GM21390 (cell line): ENCODE measurements at regions not wholly inside any gene's neighbourhood (a gene's known extent, or its start where the extent isn't known, plus 50 kb on each side); places are given as distances from the start of the nearest gene placed in this dataset.

Experiments used
- ATAC-seq: cut with Tn5 transposase; IDR thresholded peaks from one replicate; pipeline ENCODE4 v1.9.1; 2021; ENCODE audit not compliant: unreplicated experiment

GRCh38 chr6:153668758-153669157 lies 370.3 kb upstream of the OPRM1 start:
- no peak for ATAC-seq

GRCh38 chr6:153662982-153663381 lies 376.1 kb upstream of the OPRM1 start:
- ATAC-seq: no peak

GRCh38 chr6:153645326-153645725 lies 393.7 kb upstream of the OPRM1 start:
- no peak for ATAC-seq

- no peak for ATAC-seq
Observed at GRCh38 chr6:153644000-153644399, 395.0 kb upstream of the OPRM1 start.

GRCh38 chr6:153634416-153634815 lies 404.6 kb upstream of the OPRM1 start:
- ATAC-seq: no peak

GRCh38 chr6:153625089-153625488 lies 414.0 kb upstream of the OPRM1 start:
- no peak for ATAC-seq

GRCh38 chr6:153624528-153624927 lies 414.5 kb upstream of the OPRM1 start:
- no peak for ATAC-seq

GRCh38 chr6:153623496-153623895 lies 415.5 kb upstream of the OPRM1 start:
- no peak for ATAC-seq

- ATAC-seq: no peak
Observed at GRCh38 chr6:153621491-153621890, 417.5 kb upstream of the OPRM1 start.

GRCh38 chr6:153621070-153621469 lies 418.0 kb upstream of the OPRM1 start:
- ATAC-seq: no peak

- no peak for ATAC-seq
Observed at GRCh38 chr6:153618371-153619322, 420.4 kb upstream of the OPRM1 start.

GRCh38 chr6:153616506-153616905 lies 422.5 kb upstream of the OPRM1 start:
- no peak for ATAC-seq

GRCh38 chr6:153613719-153614455 lies 425.2 kb upstream of the OPRM1 start:
- ATAC-seq: no peak

GRCh38 chr6:153602401-153602800 lies 436.6 kb upstream of the OPRM1 start:
- no peak for ATAC-seq

- no peak for ATAC-seq
Observed at GRCh38 chr6:153599901-153600300, 439.1 kb upstream of the OPRM1 start.

GRCh38 chr6:153595903-153596302 lies 443.1 kb upstream of the OPRM1 start:
- ATAC-seq: no peak

GRCh38 chr6:153594871-153595270 lies 444.2 kb upstream of the OPRM1 start:
- no peak for ATAC-seq

- ATAC-seq: peak; percentile 84
Observed at GRCh38 chr6:153591159-153591558, 447.9 kb upstream of the OPRM1 start.

- no peak for ATAC-seq
Observed at GRCh38 chr6:153590411-153590810, 448.6 kb upstream of the OPRM1 start.

- ATAC-seq: no peak
Observed at GRCh38 chr6:153588330-153588729, 450.7 kb upstream of the OPRM1 start.

- ATAC-seq: no peak
Observed at GRCh38 chr6:153583685-153584084, 452.6 kb upstream of the RGS17 start.

- ATAC-seq: no peak
Observed at GRCh38 chr6:153580776-153581175, 449.7 kb upstream of the RGS17 start.
